Epidermal melanocyte (primary cell): ENCODE measurements at regions not wholly inside any gene's neighbourhood (a gene's known extent, or its start where the extent isn't known, plus 50 kb on each side); places are given as distances from the start of the nearest gene placed in this dataset.
"Not testable (repeated sequence)": the region's sequence is repeated elsewhere in the genome, so short reads cannot be mapped to it uniquely, and the experiment has no call there.

Experiments used
- DNase-seq: peaks from one replicate; pipeline ENCODE4 v3.0.0; 2011; ENCODE audit warnings: low spot score; ENCODE audit not compliant: insufficient read length

DNA sequence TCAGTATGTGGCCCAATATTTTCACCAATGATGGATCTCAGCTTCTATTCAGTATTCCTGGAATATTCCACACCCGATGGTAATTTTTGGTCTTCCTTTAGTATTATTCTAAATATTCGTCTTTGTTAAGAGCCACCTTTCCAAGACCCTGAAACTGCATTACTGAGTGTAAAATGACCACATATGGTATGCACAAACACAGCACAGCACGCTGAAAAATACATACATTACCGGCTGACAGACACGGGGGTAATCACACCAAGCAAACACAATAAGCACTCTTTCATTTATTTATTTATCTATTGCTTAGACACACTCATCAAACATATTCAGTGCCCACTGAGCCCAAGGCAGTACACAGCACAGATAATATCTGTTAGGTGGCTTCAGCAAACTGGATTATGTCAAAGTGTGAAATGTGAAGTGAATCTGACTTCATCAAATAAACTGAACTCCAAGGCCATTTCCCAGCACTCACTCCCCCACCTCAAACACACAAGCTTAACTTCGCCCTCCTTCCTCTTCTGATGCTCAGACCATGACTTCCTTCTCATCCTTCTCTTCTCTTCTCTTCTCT lies 1637.8 kb upstream of the C9orf72 start:
- DNase-seq, result no peak

DNA sequence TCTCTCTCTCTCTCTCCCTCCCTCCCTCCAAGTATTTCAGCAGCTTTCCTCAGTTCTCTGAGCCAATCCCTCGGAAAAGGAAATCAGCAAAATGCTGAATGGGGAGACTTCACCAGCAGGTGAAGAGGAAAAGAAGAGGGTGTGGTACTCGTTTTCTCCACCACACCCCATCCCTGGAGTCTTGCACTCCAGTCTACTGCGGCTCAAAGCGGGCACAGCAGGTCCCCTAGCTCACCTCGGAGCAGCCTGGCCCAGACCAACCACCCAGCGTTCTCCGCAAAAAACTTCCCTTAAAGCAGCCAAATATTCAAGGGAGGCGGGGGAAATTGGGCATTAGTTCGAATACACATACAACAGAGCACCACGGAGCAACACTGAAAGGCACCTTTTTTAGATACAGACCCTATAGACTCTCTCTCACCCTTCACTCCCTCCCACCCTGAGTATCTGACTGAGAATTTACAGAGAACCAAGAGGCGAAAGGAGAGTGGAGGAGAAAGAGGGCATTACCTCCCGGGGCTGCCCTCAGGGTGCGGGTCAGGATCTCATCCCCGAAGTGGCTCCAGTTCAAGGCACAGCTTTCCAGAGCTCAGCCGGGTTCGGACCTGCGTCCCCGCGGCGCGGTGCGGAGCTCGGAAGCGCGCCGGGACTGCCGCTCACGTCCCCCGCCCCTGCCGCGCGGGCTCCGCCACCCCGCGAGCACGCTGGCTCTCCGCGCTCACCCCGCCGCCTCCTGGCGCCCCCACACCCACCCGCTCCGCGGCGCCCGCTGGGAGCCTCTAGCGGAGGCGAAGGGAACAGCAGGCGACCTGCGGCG lies 1638.5 kb upstream of the C9orf72 start:
- no peak for DNase-seq

DNA sequence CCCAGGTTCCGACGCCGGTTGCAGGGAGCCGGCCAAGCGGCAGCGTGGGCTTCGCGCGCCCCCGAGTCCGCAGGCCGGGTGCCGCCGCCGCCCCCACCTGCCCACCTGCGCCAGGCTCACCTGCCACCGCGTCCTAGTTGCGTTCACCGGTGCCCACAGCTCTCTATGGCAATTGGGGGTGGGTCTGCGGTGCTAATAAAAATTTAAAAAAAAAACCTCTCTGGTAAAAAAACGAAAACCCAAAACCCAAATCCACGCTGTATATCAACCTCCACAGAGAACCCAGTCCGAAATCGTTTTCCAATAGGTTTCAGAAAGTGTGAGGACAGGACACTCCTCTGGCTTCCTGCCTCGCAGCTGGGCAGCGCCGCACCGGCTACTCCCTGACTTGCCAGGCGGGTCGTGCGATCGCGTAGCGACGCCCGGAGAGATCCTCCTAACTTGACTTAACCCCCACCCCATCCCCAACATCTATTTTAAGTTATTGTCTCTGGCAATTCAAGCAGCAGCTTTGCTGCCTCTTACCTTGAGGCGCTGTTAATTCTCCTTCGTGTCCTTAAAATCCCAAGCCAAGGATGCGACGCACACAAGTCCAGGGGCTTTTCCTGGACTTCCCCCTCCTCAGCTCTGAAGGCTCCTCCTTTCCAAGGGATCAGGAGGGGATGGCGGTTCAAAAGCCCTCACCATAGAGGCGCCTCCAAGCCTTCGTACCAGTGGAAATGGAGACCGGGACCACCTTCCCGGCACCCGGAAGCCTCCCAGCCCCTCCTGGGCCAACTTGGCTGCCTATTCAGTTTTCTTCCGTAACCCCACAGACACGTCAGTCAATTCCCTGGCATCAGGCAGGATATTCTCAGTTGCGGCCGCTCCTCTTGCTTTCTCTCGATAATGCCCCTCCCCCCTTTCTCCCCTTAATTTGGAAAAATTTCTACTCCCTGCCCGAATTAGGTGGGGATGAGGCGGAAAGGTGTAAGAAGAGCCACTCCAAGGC lies 1639.4 kb upstream of the C9orf72 start:
- DNase-seq, result no peak

DNA sequence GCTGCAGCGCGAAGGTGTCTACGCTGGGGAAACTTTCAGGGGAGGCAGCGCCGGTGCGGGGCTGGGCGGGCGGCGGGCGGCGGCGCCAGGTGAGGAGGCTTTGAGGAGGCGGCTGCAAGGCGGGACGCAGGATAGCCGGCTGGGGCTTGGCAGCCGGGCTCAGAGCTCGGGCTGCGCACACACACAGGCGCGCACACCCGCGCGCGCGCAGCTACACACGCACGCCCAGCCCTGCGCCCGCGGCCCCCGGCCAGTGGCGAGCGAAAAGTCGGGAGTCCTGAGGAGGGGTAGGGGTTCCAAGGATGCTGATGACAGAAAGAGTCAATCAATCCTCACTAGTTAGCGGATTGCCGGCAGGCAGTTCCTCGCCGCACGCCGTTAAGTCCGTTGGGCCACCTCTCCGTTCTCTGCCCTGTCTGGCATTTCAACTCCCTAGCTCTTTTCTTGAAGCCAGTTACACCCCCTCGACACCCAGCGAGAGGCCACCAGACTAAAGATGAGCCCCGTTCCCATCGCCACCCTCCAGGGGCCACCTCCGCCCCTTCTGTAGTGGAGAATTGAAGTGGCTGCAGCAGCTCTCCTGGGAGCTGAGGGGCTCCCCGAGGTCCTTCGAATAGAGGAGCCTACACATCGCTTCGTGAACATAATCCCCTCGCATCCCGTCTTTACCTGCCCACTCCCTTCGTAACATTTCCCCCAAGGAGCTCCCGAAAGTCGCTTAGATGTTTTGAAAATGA lies 1640.3 kb upstream of the C9orf72 start, which contains the start of gene LINGO2:
Gene LINGO2 (minus strand): TSS at position 185 of the 737 bp plus-strand sequence.
- no peak for DNase-seq

DNA sequence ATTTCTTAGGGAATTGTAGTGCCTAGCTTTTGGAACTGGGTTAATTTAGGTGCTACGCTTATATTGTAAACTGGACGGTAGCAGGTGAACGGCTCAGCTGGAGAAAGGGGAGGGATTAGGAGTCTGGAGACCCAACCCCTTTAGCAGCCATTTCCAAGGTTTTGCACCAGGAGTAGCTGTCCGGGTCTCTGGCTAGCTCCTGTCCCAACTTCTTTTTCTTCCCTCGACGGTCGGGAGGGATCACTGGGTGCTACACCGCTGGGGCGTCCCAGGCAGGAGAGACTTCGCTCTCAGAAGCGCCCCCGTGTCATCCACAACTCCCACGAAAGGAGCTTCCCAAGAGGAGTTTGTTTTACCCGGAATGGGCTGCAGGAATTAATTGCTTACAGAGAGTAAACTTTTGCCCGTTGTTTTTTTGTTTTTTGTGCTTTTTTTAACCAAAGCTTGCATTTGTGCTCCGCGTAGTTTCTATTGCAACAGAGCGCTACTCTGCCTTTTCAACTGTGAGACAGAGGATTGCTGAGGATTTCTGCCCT lies 1640.9 kb upstream of the C9orf72 start:
- DNase-seq, result no peak

DNA sequence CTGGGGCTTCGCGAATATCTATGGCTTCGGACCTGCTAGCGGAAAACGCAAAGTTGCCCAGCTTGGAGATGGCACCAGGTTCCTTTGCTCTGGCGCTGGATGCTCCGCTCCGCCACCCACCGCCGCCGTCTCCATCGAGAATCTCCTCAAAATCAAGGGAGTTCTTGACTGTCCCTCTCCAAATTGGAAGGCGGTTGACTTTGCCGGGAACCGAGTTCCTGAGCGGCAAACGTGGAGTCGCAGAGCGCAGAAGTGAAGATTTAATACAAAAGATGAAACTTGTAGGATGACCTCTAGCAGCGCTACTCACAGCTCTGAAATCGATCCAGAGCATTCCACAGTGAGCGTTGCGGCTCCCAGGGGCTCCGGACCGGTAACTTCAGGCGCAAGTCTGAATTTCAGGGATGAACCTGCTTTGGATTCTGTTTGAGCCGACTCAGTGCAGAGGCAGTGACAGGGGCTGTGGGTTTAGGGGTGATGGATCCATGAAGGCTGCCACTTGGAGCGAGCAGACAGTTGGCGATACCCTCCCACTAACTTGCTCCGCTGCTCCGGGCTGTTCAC lies 1641.5 kb upstream of the C9orf72 start:
- no peak for DNase-seq

DNA sequence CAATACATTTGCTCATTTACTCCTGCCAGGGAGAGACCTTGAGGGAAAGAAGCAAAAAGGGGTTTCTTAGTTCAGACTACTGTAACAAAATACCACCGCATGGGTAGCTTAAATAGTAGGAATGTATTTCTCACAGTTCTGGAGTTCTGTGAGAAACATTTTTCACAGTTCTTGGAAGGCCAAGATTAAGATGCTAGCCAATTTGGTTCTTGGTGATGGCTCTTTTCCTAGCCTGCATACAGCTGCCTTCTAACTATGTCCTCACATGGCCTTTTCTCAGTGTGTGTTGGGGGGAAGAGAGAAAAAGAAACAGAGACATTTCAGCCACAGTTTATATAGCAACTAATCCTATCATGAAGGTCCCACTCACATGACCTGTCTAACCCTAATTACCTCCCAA lies 1644.7 kb upstream of the C9orf72 start:
- no peak for DNase-seq

DNA sequence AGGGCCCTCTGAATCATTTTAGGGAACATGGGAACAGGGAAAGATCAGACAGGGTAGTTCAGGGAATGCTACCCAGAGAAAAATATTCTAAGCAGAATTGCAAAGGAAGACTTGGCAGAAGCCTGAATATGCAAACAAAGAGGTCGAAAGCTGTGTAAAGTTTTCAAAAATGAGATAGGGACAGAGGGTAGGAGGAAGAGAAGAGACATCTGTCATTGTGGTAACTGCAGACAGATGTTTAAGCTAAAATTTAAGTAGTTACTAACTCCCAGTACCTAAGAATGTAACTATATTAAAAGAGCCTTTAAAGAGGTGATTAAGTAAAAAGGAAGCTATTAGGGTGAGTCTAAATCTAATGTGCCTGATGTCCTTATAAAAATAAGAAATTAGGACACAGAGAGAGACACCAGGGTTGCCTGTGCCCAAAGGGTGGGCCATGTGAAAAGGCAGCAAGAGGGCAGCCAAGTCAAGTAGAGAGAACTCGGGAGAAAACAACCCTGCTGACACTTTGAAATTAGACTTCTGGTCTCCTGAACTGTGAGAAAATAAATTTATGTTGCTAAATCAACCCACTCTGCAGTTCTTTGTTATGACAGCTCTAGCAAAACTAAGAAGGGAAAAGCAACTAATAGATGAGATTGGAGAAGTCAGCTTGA lies 1647.4 kb upstream of the C9orf72 start:
- DNase-seq, result no peak

DNA sequence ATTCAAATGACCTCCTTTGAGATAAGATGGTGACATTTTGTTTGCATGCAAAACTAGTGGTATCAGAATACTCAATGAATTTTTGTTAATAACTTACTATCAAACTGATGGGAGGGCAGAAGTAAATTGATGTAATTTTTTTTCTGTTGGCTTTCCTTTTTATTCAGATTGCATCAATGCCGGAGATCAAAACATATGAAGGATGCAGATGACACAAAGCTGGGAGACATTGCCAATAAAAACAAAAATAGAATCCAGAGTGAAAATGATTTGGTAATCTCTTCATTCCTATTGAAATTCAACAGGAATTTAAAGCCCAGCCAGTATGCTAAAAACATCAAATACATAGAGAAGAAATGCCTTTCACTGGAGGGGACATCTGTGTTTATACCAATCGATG lies 1655.3 kb upstream of the C9orf72 start:
- no peak for DNase-seq

DNA sequence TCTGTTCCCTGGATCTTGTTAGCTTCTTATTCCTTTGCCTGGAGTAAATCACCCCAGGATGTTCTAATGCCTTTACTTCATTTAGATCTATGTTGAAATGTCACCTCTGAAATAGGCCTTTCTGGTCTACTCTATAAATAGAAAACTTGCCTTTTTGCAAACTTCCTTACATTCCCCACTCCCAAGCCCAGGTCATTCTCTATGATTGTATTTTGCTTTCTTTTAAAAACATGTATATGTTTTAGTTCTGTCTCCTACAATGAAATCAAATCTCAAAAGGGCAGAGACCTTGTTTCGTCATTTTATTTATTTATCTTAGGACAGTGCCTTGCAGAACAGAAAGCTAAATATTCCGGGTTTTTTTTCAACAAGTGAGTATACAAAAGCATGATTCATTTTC lies 1657.7 kb upstream of the C9orf72 start:
- DNase-seq, result no peak

DNA sequence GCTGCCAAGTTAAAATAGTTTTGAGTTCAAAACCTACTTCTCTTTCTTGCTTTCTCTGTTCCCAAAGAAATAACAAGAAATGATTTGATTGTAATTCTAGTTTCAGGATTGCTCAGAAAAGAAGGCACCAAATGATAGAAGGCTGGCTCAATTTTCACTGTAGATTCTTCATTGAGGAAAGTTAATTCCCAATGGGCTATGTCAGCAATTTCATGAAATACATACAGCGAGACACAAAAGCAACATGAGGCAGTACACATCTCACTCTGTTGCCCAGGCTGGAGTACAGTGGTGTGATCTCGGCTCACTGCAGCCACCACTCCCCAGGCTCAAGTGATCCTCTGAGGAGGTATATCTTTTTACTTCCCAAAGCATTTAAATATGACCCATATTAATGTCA lies 1659.9 kb upstream of the C9orf72 start:
- no peak for DNase-seq

DNA sequence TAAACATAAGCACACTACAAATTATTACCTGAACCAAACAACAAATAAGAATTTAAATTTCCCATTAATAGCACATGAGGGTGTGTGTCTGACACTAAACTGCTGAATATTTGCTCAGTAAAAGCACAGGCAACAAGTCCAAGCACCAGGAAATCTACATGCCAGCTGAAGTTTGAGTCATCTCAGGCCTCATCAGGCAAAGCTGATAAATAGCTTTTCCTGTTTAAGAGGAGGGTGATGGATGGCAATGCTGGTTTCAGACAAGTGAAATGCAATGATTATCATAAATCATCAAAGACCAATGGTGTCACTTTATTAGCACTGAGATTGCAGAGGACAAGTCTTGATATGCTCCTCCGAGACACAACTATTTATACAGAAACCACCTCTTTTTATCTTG lies 1668.0 kb upstream of the C9orf72 start:
- no peak for DNase-seq

DNA sequence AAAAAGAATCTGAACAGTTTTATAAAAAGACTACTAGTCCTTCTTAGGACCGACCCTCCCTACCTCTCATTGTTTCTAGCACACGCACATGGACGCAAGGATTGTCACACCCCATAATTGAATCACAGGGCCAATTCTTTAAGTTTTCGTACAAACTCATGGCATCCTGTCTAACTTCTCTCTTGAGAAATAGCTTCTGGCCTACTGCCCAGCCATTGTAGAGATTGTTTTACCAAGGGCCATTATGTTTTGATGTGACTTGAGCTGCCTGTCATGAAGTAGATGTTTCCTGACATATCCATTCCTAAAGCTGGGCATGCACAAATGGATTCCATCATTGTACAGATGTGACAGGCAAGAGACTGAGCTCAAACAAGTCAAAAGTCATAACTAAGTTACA lies 1672.1 kb upstream of the C9orf72 start:
- no peak for DNase-seq

DNA sequence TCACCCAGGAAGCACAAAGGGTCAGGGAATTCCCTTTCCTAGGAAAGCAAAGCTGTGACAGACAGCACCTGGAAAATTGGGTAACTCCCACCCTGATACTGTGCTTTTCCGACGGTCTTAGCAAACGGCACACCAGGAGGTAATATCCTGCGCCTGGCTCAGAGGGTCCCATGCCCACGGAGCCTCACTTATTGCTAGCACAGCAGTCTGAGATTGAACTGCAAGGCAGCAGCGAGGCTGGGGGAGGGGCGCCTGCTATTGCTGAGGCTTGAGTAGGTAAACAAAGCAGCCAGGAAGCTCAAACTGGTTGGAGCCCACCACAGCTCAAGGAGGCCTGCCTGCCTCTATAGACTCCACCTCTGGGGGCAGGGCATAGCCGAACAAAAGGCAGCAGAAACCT lies 1697.1 kb upstream of the C9orf72 start:
- DNase-seq, result not testable (repeated sequence)

DNA sequence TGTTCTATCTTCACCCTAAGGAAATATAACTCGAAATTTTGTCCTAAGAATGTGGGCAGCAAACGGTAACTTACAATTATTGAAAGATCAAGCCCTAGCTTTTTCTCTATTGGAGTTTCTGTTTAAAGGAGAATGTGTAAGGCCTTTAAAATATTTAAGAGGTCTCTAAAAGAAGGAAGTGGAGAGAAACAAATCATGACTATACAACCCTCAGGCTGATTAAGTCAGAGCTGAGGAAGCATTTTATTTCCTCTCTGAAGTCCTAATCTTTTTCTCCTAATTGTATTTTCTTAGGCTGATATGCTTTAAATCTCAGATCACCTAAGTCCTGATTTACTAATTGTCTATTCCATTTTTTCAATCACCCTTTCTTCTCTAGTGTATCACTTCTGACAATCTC lies 1708.8 kb upstream of the C9orf72 start:
- DNase-seq, result no peak

DNA sequence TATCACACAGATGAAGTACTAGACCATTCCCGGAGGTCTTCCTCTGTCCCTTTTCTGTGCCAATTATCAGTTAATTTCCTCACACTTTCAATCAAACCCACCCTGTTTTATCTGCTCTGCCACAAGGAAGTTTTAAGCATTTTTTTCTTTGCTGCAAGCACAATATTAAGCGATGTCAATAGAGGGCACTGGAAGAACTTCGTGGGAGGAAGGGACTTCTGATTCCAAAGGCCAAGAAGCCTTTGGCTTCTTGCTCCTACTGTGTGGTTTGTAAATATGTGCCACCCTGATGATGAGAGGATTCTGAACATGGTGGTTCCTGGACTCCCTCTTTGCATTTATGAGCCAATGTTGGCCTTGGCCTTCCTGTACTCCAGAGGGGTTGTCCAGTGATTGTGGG lies 1712.5 kb upstream of the C9orf72 start:
- no peak for DNase-seq

DNA sequence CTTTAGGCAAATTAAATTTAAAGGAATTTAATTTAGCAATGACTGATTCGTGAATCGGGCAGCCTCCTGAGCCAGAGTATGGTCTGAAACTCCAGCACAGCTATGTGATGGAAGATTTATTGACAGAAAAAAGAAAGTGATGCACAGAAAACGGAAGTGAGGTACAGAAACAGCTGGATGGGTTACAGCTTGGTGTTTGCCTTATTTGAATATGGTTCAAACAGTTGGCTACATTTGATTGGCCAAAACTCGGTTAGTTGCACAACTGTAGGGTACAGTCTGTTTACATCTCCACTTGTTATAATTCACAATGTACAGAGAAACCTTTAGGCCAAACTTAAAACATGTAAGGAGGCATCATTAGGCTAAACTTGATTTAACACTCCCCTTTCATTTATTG lies 1716.1 kb upstream of the C9orf72 start:
- no peak for DNase-seq

DNA sequence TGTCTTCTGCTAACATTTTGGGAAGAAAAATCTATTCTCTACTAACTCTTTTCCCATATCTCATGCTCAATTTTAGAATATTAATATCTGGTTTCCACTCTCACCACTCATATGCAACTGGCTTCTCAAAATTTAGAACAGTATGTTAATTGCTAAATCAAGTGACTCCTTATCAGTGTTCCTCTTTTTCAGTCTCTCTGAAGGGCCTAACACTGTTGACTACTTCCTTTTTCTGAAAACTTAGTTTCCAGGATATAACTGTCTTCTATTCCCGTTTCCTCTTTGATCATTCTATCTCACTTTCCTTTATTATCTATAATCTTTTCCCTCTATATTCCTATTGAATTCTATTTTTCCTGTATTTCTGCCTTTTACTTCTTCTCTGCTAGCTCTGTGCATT lies 1717.2 kb upstream of the C9orf72 start:
- no peak for DNase-seq

DNA sequence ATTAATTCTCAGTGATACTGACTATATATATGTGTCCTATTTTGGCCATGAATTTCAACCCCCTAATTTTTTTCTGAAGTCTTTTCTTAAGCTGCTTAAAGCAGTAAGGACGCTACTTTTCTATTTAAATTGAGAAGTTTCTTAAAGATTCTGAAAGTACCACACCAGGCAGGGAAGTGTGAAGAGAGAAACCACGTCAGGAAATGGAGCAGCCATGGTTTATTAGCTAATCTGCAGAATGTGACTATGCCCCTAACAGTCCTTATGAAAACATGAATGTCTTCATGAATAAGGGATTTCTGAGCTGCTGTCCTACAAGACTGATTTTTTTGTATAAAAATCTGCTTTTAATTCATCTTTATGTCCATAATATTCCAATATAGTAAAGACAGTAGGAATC lies 1724.3 kb upstream of the C9orf72 start:
- no peak for DNase-seq

DNA sequence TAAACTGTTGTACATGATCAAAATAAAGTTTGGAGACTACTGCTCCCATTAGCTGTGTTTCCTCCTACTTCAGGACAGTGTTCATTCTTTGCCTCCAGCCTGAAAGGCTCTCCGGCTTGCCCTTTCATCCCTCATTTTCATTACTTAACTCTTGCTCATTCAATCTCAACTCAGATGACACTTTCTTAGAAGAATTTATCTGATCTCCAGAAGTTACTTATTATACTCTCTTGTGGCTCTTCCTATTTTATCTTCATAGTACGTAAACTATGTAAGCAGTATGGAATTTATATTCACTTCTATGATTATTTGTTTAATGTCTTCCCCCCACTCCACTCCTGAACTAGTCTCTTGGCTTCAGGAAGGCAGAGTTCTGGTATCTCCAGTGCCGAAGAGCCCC lies 1737.9 kb upstream of the C9orf72 start:
- DNase-seq, result no peak
